ENCODE measurements at regions not wholly inside any gene's neighbourhood (a gene's known extent, or its start where the extent isn't known, plus 50 kb on each side); places are given as distances from the start of the nearest gene placed in this dataset.

GRCh38 chr1:117796226-117796625, 133.2 kb downstream of the GDAP2 start:
- no peak for ATAC-seq (ENCODE audit: low read depth)
- POLR2A ChIA-PET = no interaction called here
- no peaks in the 10 kb centered on the region for H3K4me1 Mint-ChIP-seq

GRCh38 chr1:117798550-117798949, 130.9 kb downstream of the GDAP2 start:
- intact Hi-C loops (cut with micrococcal nuclease) = no loop called here
- no peak for TF ChIP-seq CTCF (IDR thresholded peaks at IDR 0.05)
- POLR2A ChIA-PET = no interaction called here
- Mint-ChIP-seq H3K36me3 (ENCODE audit: low read depth) (no peaks in the 10 kb centered on the region), H3K27ac (no peak overlapping the region), H3K4me1 (no peaks in the 10 kb centered on the region), H3K4me3 (no peak overlapping the region), H3K27me3 (peaks cover 11% of the 10 kb centered on the region), H3K9me3 (no peaks in the 10 kb centered on the region)
- CTCF ChIA-PET = no interaction called here
- DNase-seq (no peak), ATAC-seq (ENCODE audit: low read depth) (no peak)

More at GRCh38 chr1:117796226-117796625, 133.2 kb downstream of the GDAP2 start:
- intact Hi-C loops (cut with micrococcal nuclease) = no loop called here
- TF ChIP-seq CTCF (IDR thresholded peaks at IDR 0.05) = no peak
- no peak overlapping the region for H3K4me3 Mint-ChIP-seq
- H3K36me3 Mint-ChIP-seq (ENCODE audit: low read depth) = no peaks in the 10 kb centered on the region
- H3K27ac Mint-ChIP-seq = no peak overlapping the region
- no peak for DNase-seq
- no peaks in the 10 kb centered on the region for H3K9me3 Mint-ChIP-seq
- CTCF ChIA-PET = interaction anchor here (0.9 kb wide), 1 partner anchor 38 kb away, joined by 3 read pairs; no protein-coding TSS in a partner anchor
- peaks cover 13% of the 10 kb centered on the region for H3K27me3 Mint-ChIP-seq

GRCh38 chr1:117802531-117803257, 126.7 kb downstream of the GDAP2 start:
- TF ChIP-seq CTCF (IDR thresholded peaks at IDR 0.05) = no peak
- CTCF ChIA-PET = no interaction called here
- Mint-ChIP-seq H3K27ac (no peak overlapping the region), H3K9me3 (no peaks in the 10 kb centered on the region), H3K27me3 (peaks cover 16% of the 10 kb centered on the region), H3K4me3 (no peak overlapping the region), H3K4me1 (no peaks in the 10 kb centered on the region), H3K36me3 (ENCODE audit: low read depth) (no peaks in the 10 kb centered on the region)
- intact Hi-C loops (cut with micrococcal nuclease) = no loop called here
- POLR2A ChIA-PET = no interaction called here
- DNase-seq (no peak), ATAC-seq (ENCODE audit: low read depth) (no peak)

GRCh38 chr1:117803318-117803717, 126.1 kb downstream of the GDAP2 start:
- Mint-ChIP-seq H3K4me1 (no peaks in the 10 kb centered on the region), H3K27me3 (peaks cover 15% of the 10 kb centered on the region), H3K27ac (no peak overlapping the region), H3K4me3 (no peak overlapping the region), H3K9me3 (no peaks in the 10 kb centered on the region), H3K36me3 (ENCODE audit: low read depth) (no peaks in the 10 kb centered on the region)
- POLR2A ChIA-PET = no interaction called here
- TF ChIP-seq CTCF (IDR thresholded peaks at IDR 0.05) = no peak
- intact Hi-C loops (cut with micrococcal nuclease) = no loop called here
- DNase-seq (no peak), ATAC-seq (ENCODE audit: low read depth) (no peak)
- CTCF ChIA-PET = no interaction called here

- CTCF ChIA-PET = no interaction called here
- ATAC-seq (ENCODE audit: low read depth) = no peak
- intact Hi-C loops (cut with micrococcal nuclease) = no loop called here
- POLR2A ChIA-PET = no interaction called here
- no peak for DNase-seq
- Mint-ChIP-seq H3K4me3 (no peak overlapping the region), H3K9me3 (no peaks in the 10 kb centered on the region), H3K4me1 (no peaks in the 10 kb centered on the region), H3K27ac (no peak overlapping the region), H3K36me3 (ENCODE audit: low read depth) (no peaks in the 10 kb centered on the region), H3K27me3 (peaks cover 7% of the 10 kb centered on the region)
- TF ChIP-seq CTCF (IDR thresholded peaks at IDR 0.05) = no peak
Measured at GRCh38 chr1:117809764-117810163, 119.7 kb downstream of the GDAP2 start.

Data from activated B cell treated with CpG ODN at 0.5 μM for 24 hours (primary cell).